ENCODE measurements at regions not wholly inside any gene's neighbourhood (a gene's known extent, or its start where the extent isn't known, plus 50 kb on each side); places are given as distances from the start of the nearest gene placed in this dataset.
"Not testable (repeated sequence)": the region's sequence is repeated elsewhere in the genome, so short reads cannot be mapped to it uniquely, and the experiment has no call there.

DNA sequence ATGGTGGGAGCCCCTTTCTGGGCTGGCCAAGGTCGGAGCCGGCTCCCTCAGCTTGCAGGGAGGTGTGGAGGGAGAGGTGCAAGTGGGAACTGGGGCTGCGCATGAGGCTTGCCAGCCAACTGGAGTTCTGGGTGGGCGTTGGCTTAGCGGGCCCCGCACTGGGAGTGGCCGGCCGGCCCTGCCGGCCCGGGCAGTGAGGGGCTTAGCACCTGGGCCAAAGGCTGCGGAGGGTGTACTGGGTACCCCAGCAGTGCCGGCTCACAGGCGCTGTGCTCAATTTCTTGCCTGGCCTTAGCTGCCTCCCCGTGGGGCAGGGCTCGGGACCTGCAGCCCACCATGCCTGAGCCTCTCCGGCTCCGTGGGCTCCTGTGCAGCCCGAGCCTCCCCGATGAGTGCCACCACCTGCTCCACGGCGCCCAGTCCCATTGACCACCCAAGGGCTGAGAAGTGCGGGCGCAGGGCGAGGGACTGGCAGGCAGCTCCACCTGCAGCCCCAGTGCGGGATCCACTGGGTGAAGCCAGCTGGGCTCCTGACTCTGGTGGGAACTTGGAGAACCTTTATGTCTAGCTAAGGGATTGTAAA, 113.1 kb downstream of the PSAT1 start:
- H3K27ac Mint-ChIP-seq, H3K4me3 Mint-ChIP-seq, H3K36me3 Mint-ChIP-seq, H3K27me3 Mint-ChIP-seq, CTCF ChIA-PET, H3K4me1 Mint-ChIP-seq, H3K9me3 Mint-ChIP-seq, DNase-seq: not testable (repeated sequence)

DNA sequence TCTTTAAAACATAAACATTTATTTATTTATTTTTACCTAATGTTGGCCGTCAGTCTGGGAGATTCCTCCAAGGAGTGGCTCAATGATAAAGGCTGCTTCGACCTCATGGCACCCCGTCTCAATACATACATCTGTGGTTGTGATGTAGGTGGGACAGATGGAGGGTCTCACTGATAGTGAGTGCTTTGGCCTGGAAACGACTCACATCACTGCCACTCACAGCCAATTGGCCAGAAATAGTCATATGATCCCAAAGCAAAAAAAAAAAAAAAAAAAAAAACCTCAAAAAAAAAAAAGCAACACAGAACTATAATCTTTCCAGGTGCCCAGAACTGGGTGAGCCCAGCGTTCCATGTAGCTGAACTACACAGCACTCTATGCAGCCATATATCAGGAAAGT, 125.4 kb downstream of the PSAT1 start:
- DNase-seq, result no peak
- Mint-ChIP-seq H3K27ac (no peak overlapping the region), H3K4me1 (no peaks in the 10 kb centered on the region), H3K36me3 (no peaks in the 10 kb centered on the region), H3K4me3 (no peak overlapping the region), H3K27me3 (peaks cover 9% of the 10 kb centered on the region), H3K9me3 (no peaks in the 10 kb centered on the region)
- CTCF ChIA-PET, result interaction anchor here (0.7 to 1.4 kb wide), 2 partner anchors 17 to 1423 kb away, joined by 4 to 6 read pairs; no protein-coding TSS in a partner anchor

GRCh38 chr9:78424299-78424698, 127.4 kb downstream of the PSAT1 start:
- DNase-seq, result no peak
- CTCF ChIA-PET, result interaction anchor here (1.2 kb wide), 1 partner anchor 15 kb away, joined by 3 read pairs; no protein-coding TSS in a partner anchor
- Mint-ChIP-seq H3K36me3 (no peaks in the 10 kb centered on the region), H3K4me3 (no peak overlapping the region), H3K27me3 (peaks cover 7% of the 10 kb centered on the region), H3K27ac (no peak overlapping the region), H3K9me3 (peaks cover under 1% of the 10 kb centered on the region), H3K4me1 (peaks cover 7% of the 10 kb centered on the region)

DNA sequence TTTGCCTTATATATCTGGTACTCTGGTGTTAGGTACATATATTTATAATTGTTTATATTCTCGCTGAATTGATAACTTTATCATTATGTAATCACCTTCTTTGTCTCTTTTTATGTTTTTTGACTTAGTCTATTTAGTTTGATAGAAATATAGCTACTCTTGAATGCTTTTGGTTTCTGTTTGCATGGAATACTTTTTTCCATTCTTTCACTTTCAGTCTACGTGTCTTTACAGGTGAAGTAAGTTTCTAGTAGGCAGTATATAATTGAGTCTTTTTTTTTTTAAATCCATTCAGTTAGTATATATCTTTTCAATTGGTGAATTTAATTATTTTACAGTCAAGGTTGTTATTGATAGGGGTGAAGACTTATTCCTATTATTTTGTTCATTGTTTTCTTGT, 131.7 kb downstream of the PSAT1 start:
- DNase-seq, result no peak
- no peak overlapping the region for H3K4me3 Mint-ChIP-seq
- H3K36me3 Mint-ChIP-seq, result no peaks in the 10 kb centered on the region
- H3K27me3 Mint-ChIP-seq, result peaks cover 7% of the 10 kb centered on the region
- H3K9me3 Mint-ChIP-seq, result peaks cover 2% of the 10 kb centered on the region
- H3K27ac Mint-ChIP-seq, result no peak overlapping the region
- CTCF ChIA-PET, result interaction anchor here (0.6 kb wide), 2 partner anchors 958 to 1258 kb away, joined by 3 read pairs; no protein-coding TSS in a partner anchor
- peaks cover 7% of the 10 kb centered on the region for H3K4me1 Mint-ChIP-seq

DNA sequence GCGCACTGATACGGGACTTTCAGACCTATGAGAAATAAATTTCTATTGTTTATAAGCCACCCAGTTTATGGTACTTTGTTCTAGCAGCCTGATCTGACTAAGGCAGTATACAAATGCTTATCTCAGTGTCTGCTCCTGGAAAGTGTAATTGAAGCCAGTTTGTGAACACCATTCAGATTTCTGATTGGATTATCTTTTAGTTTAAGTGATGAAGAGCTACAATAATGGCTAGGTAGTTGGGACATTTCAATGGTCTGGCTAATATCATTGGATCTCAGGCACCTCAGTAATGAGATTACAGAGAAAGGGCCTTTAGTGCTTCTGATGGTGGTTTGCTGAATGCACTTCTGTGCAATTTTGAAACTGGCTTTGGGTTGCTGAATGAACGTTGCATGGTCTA, 133.5 kb downstream of the PSAT1 start:
- peaks cover 3% of the 10 kb centered on the region for H3K27me3 Mint-ChIP-seq
- no peak overlapping the region for H3K4me3 Mint-ChIP-seq
- DNase-seq, result no peak
- H3K27ac Mint-ChIP-seq, result no peak overlapping the region
- no peaks in the 10 kb centered on the region for H3K36me3 Mint-ChIP-seq
- peaks cover 2% of the 10 kb centered on the region for H3K9me3 Mint-ChIP-seq
- CTCF ChIA-PET, result interaction anchor here (1.7 kb wide), 1 partner anchor 9 kb away, joined by 7 read pairs; no protein-coding TSS in a partner anchor
- peaks cover 7% of the 10 kb centered on the region for H3K4me1 Mint-ChIP-seq

GRCh38 chr9:78431039-78431438, 134.1 kb downstream of the PSAT1 start:
- H3K36me3 Mint-ChIP-seq, H3K27me3 Mint-ChIP-seq, DNase-seq, H3K4me1 Mint-ChIP-seq, H3K4me3 Mint-ChIP-seq, H3K27ac Mint-ChIP-seq, H3K9me3 Mint-ChIP-seq: not testable (repeated sequence)
- CTCF ChIA-PET, result interaction anchor here (1.7 kb wide), 1 partner anchor 8 kb away, joined by 7 read pairs; no protein-coding TSS in a partner anchor

DNA sequence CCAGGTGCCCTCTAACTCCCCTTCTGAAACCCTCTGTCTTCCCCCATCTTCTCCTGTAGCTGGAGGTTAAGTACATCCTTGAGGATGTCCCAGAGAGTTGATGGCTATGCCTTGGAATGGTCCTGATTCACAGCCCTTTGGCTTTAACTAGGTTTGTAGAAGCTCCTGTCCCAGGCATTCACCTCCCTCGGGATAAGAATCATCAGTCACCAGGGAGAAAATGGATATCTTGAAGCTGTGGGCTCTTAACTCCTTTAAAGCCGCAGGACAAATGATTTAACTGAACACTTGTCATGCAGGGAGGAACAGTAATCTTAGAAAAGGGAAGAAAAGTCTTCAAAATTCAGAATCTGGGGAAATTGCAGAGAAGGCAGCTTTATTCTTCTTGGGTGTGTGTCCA, 139.9 kb downstream of the PSAT1 start:
- no peaks in the 10 kb centered on the region for H3K9me3 Mint-ChIP-seq
- CTCF ChIA-PET, result no interaction called here
- H3K4me3 Mint-ChIP-seq, result no peak overlapping the region
- H3K27ac Mint-ChIP-seq, result no peak overlapping the region
- no peak for DNase-seq
- peaks cover 17% of the 10 kb centered on the region for H3K27me3 Mint-ChIP-seq
- H3K4me1 Mint-ChIP-seq, result peaks cover 3% of the 10 kb centered on the region
- no peaks in the 10 kb centered on the region for H3K36me3 Mint-ChIP-seq

DNA sequence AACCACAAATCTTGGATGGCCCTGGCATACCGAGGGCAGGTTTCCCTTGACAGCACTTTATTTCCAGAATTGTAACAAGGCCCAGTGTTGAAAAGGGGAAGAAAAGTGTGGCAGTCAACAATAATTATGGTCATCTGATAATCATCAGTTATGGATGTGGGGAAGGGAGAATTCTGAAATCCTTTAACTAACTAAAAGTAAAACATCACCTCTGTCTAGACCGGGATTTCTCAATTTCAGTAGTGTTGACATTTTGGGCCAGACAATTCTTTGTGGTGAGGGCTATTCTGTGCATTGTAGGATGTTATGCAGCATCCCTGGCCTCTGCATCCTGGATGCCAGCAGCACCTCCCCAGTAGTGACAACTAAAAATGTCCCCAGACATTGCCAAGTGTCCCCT, 140.4 kb downstream of the PSAT1 start:
- CTCF ChIA-PET, result interaction anchor here (1.0 kb wide), 1 partner anchor 20 kb away, joined by 3 read pairs; no protein-coding TSS in a partner anchor
- Mint-ChIP-seq H3K4me1 (peaks cover 3% of the 10 kb centered on the region), H3K4me3 (no peak overlapping the region), H3K36me3 (no peaks in the 10 kb centered on the region), H3K9me3 (no peaks in the 10 kb centered on the region), H3K27me3 (peaks cover 17% of the 10 kb centered on the region), H3K27ac (no peak overlapping the region)
- DNase-seq, result no peak

DNA sequence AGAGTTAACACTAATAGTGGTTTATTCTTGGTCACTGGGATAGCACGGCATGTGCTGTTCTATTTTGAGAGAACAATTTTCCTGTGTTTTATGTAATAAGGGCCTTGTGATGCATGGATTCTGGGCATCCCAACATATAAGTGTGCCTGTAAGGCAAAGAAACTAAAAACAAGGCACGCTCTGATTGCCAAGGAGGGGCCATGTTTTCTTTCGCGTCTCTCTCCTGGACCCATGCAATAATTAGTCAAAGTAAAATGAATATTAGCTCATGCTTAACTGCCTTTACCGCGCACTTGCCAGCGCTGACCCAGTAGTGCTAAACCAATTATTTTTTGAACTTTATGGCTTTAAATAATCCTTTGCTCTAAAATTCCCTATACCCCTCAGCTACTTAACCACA, 140.9 kb downstream of the PSAT1 start:
- DNase-seq, result no peak
- no peaks in the 10 kb centered on the region for H3K9me3 Mint-ChIP-seq
- CTCF ChIA-PET, result interaction anchor here (0.6 to 1.0 kb wide), 4 partner anchors 10 to 116 kb away, joined by 3 read pairs; no protein-coding TSS in a partner anchor
- H3K4me1 Mint-ChIP-seq, result peaks cover 3% of the 10 kb centered on the region
- no peak overlapping the region for H3K27ac Mint-ChIP-seq
- peaks cover 17% of the 10 kb centered on the region for H3K27me3 Mint-ChIP-seq
- no peak overlapping the region for H3K4me3 Mint-ChIP-seq
- H3K36me3 Mint-ChIP-seq, result no peaks in the 10 kb centered on the region

DNA sequence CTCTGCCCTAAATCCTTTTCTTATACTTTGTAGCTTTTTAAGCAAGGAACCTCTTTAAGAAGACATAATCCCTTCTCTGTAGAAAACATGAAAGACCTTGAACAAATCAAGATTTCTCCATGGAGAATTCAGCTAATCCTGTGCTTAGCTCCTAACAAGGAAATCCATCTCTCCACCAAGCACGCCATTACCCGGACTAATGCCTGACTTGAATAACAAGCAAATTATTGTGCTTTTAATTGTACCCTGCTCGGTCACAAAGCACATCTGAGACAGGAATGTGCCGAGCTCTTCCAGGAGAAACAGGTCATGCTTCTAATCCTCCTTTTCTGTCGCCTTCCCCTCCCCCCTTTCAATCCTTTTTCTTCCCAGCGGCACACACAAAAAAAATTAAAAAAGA, 141.3 kb downstream of the PSAT1 start:
- Mint-ChIP-seq H3K27ac (no peak overlapping the region), H3K9me3 (no peaks in the 10 kb centered on the region), H3K4me1 (peaks cover 3% of the 10 kb centered on the region), H3K4me3 (no peak overlapping the region), H3K36me3 (no peaks in the 10 kb centered on the region), H3K27me3 (peaks cover 17% of the 10 kb centered on the region)
- DNase-seq, result no peak
- CTCF ChIA-PET, result interaction anchor here (0.6 to 1.8 kb wide), 5 partner anchors 7 to 115 kb away, joined by 3 to 7 read pairs (median 3); no protein-coding TSS in a partner anchor

DNA sequence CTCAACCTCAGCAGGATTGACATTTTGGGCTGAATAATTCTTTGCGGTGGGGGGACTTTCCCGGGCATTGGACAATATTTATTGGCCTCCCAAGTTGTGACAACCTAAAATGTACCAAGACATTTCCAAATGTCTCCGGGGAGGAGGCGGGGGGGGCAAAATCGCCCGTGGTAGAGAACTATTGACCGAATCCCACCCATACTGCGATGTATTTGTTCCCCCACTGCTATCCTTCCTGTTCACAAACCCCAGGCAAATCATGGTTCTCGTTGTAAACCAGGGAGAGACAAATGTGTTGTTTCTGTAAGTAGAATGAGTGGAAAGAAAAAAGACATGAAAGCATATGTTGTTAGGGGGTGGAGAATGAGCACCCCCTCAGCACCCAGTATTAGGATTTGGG, 141.9 kb downstream of the PSAT1 start:
- H3K4me3 Mint-ChIP-seq, result no peak overlapping the region
- CTCF ChIA-PET, result interaction anchor here (0.9 to 1.8 kb wide), 4 partner anchors 8 to 115 kb away, joined by 3 to 8 read pairs (median 6); no protein-coding TSS in a partner anchor
- H3K4me1 Mint-ChIP-seq, result peaks cover 3% of the 10 kb centered on the region
- H3K36me3 Mint-ChIP-seq, result no peaks in the 10 kb centered on the region
- H3K27ac Mint-ChIP-seq, result no peak overlapping the region
- no peaks in the 10 kb centered on the region for H3K9me3 Mint-ChIP-seq
- no peak for DNase-seq
- peaks cover 17% of the 10 kb centered on the region for H3K27me3 Mint-ChIP-seq

- no peak overlapping the region for H3K27ac Mint-ChIP-seq
- DNase-seq, result peak; percentile 72
- peaks cover 17% of the 10 kb centered on the region for H3K27me3 Mint-ChIP-seq
- no peaks in the 10 kb centered on the region for H3K9me3 Mint-ChIP-seq
- peaks cover 3% of the 10 kb centered on the region for H3K4me1 Mint-ChIP-seq
- no peak overlapping the region for H3K4me3 Mint-ChIP-seq
- CTCF ChIA-PET, result interaction anchor here (0.8 to 1.8 kb wide), 6 partner anchors 8 to 63 kb away, joined by 3 to 8 read pairs (median 4); no protein-coding TSS in a partner anchor
- H3K36me3 Mint-ChIP-seq, result no peaks in the 10 kb centered on the region
Measured at GRCh38 chr9:78439190-78439865, 142.4 kb downstream of the PSAT1 start.

DNA sequence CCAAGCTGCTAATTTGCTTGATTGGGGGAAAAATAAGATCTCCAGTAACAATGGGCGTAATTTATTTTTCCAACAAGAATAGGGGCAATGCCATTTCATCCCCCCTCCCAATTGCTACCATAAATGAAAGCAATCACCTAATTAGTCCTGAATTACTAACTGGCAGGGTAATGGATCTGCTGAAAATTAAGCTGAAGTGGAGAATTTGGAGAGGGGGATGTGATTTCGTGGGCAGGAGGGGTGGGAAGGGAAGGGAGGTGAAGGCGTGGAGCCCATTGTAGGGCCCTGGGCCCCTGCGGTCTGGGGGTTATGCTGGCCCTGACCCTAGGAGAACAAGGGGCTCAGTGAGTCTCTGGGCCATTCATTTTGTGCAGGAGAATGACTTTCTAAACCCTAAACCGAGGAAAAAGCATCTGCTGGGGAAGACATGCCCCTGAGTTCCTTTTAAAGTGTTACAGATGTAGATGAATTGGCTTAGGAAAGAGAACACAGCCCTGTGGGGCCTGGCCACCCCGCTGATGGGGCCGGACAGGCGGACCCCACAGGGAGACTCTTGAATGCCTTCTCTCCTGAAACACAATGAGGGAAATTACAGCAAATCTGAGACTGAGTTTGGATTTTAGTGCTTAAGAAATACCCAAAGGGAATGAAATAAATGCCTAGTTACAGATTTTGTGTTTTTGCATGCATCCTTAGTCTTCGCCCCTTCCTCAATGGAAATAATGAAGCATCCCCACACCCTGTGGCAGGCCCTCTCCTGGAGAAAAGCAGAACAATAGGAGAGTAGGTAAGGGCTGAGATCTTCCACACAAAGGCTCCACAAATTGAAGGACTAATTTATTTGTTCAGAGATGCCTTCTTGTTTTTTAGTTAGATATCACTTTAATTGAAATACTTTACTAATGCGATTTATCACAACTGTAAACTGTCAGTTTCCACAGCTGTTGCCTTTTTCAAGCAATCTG, 143.2 kb downstream of the PSAT1 start:
- H3K9me3 Mint-ChIP-seq, result no peaks in the 10 kb centered on the region
- CTCF ChIA-PET, result interaction anchor here (0.8 to 1.8 kb wide), 6 partner anchors 8 to 62 kb away, joined by 3 to 8 read pairs (median 4); no protein-coding TSS in a partner anchor
- peaks cover 3% of the 10 kb centered on the region for H3K4me1 Mint-ChIP-seq
- no peaks in the 10 kb centered on the region for H3K36me3 Mint-ChIP-seq
- no peak overlapping the region for H3K4me3 Mint-ChIP-seq
- DNase-seq, result no peak
- H3K27me3 Mint-ChIP-seq, result peaks cover 17% of the 10 kb centered on the region
- no peak overlapping the region for H3K27ac Mint-ChIP-seq

DNA sequence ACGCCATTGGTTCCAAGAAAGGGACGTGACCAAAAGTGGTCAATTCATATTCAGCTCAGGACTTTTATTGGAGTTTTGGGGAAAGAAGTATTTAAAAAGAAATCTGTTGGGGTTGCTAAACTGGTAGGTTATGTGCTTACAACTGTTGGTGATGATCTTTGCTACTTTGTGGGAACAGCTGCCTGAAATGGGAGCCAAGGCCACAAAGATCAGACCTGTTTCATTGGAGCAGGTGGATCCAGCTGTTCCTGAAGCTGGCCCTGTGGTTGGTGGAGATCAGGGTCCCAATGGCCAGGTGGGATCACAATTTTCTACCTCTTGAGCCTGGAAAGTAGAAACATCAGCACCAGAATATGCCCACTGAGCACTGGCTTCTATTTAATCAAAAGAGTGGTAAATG, 144.5 kb downstream of the PSAT1 start:
- peaks cover 3% of the 10 kb centered on the region for H3K4me1 Mint-ChIP-seq
- H3K27me3 Mint-ChIP-seq, result peaks cover 18% of the 10 kb centered on the region
- CTCF ChIA-PET, result no interaction called here
- H3K9me3 Mint-ChIP-seq, result no peaks in the 10 kb centered on the region
- H3K36me3 Mint-ChIP-seq, result no peaks in the 10 kb centered on the region
- DNase-seq, result no peak
- H3K4me3 Mint-ChIP-seq, result no peak overlapping the region
- no peak overlapping the region for H3K27ac Mint-ChIP-seq

Data from activated naive CD4-positive, alpha-beta T cell treated with anti-CD3 and anti-CD28 coated beads, Interleukin-2, amount 10 ng/mL, durations not matched to agents 7 days and 5 days (primary cell).